OCI-LY3 (cell line): ENCODE measurements at regions not wholly inside any gene's neighbourhood (a gene's known extent, or its start where the extent isn't known, plus 50 kb on each side); places are given as distances from the start of the nearest gene placed in this dataset.

Source experiments
- H2AFZ ChIP-seq: fragments of 200-600, 300-600 bp; shearing (Covaris generic); 2 replicates; pipeline ENCODE4 v1.6.0; 2014; ENCODE audit warnings: antibody characterized with exemption, low read depth, low read length
- H3K27ac ChIP-seq: fragments of 200-600, 300-600 bp; sonication (generic); 2 replicates; pipeline ENCODE4 v1.5.1; 2014; ENCODE audit warnings: mild to moderate bottlenecking, low read length, moderate library complexity, mixed read lengths
- H3K27me3 ChIP-seq: fragments of 200-600, 300-600 bp; sonication (generic); 2 replicates; pipeline ENCODE4 v1.6.1; 2014; ENCODE audit warnings: low read depth, low read length, mixed read lengths
- H3K36me3 ChIP-seq: fragments of 200-600, 300-600 bp; sonication (generic); replicated peaks from 2 replicates; pipeline ENCODE3; 2014; ENCODE audit warnings: low read depth, low read length, mixed read lengths
- H3K4me1 ChIP-seq: fragments of 300-600, 200-600 bp; sonication (generic); 2 replicates; pipeline ENCODE4 v1.6.1; 2014; ENCODE audit warnings: low read length, mixed read lengths
- H3K4me2 ChIP-seq: fragments of 200-600, 300-600 bp; sonication (generic); 2 replicates; pipeline ENCODE4 v1.6.1; 2014; ENCODE audit warnings: low read length, mixed read lengths
- H3K4me3 ChIP-seq: fragments of 300-600, 200-600 bp; sonication (generic); 2 replicates; pipeline ENCODE4 v1.5.1; 2014; ENCODE audit warnings: antibody characterized with exemption, mild to moderate bottlenecking, low read length, moderate library complexity
- H3K79me2 ChIP-seq: fragments of 300-600, 200-600 bp; shearing (Covaris generic); 2 replicates; pipeline ENCODE4 v1.6.1; 2014; ENCODE audit warnings: mild to moderate bottlenecking, low read length, mixed read lengths
- H3K9ac ChIP-seq: fragments of 300-600, 200-600 bp; shearing (Covaris generic); 2 replicates; pipeline ENCODE4 v1.6.0; 2014; ENCODE audit warnings: mild to moderate bottlenecking, low read length, moderate library complexity
- H3K9me3 ChIP-seq: fragments of 200-600, 300-600 bp; shearing (Covaris generic); 2 replicates; pipeline ENCODE4 v1.6.1; 2014; ENCODE audit warnings: low read length, mixed read lengths; ENCODE audit not compliant: insufficient read depth
- H4K20me1 ChIP-seq: fragments of 200-600, 300-600 bp; sonication (generic); 2 replicates; pipeline ENCODE4 v1.6.1; 2016; ENCODE audit warnings: low read length, mixed read lengths; ENCODE audit not compliant: insufficient read depth
- CTCF ChIP-seq: fragments of 200-600, 300-600 bp; sonication (generic); IDR thresholded peaks from 2 replicates; pipeline ENCODE4 v1.5.1; 2014; ENCODE audit warnings: antibody characterized with exemption, low read length, low read depth
- EZH2phosphoT487 ChIP-seq: fragments of 200-600 bp; shearing (Covaris generic); IDR thresholded peaks from 2 replicates; pipeline ENCODE4 v1.6.1; 2018; ENCODE audit warnings: antibody characterized with exemption, mixed run types, low read depth

DNA sequence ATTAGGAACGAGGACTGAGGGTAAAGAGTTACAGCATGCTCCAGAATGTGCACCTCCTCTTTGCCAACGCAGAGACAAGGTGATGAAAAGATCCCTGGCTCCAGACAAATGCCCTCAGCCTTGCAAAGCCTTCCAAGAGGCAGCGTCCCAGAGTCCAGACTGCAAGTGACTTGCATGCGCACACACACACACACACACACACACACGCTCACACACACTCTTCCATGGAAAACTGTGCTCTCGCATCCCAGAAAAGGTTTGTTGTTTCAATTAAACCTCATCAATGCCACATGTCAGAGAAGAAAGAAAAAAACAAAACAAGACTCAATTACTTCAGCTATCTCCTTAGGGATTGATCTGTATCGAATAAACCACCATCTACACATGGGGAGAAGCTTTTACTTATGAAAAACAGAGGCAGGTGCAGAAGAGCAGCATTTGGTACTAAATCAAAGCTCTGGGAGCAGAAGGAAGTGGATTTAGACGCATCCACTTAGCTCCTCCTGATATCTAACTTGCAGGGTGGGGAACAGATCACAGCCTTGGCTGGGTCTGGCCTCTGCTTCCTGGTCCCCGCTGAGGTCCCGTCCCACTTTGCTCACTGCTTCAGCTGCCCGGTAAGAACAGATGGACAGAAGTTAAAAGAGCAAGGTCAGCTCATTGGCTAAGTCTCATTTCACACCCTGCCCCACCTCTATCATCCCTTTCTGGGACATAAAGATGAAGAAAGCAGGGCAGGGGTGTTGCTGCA is 249.8 kb upstream of the BLID start:
- Histone ChIP-seq H3K4me2 (no peak overlapping the region), H4K20me1 (no peaks in the 10 kb centered on the region), H2AFZ (peak overlapping the region; percentile 26; the same call in 1 of the 2 replicates), H3K36me3 (no peaks in the 10 kb centered on the region), H3K9me3 (no peaks in the 10 kb centered on the region), H3K9ac (no peak overlapping the region), H3K4me1 (no peaks in the 10 kb centered on the region), H3K4me3 (no peak overlapping the region), H3K27me3 (peaks cover 27% of the 10 kb centered on the region), H3K79me2 (no peaks in the 10 kb centered on the region), H3K27ac (no peak overlapping the region)
- TF ChIP-seq CTCF (no peak), EZH2phosphoT487 (no peak)

DNA sequence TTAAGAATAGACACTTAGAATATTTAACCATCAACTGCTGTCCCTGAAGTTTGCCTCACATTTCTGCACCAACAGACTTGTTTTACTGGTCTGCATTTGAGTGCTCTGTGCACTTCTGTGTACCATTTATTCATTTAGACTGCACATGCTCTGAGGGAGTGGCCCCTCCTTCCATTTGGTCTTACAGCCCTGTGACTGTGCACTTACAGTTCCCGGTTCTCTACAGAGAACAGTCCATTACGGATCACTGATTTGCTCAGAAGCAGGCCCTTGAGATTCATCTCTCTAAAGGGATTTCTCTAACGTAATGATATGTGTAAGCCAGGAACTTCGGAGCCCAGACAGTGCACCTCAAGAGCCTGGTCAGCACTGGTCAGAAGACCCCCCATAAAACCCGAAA is 247.3 kb upstream of the BLID start:
- H4K20me1 ChIP-seq, result no peaks in the 10 kb centered on the region
- H3K27me3 ChIP-seq, result peaks cover 25% of the 10 kb centered on the region
- no peaks in the 10 kb centered on the region for H3K79me2 ChIP-seq
- H3K9ac ChIP-seq, result no peak overlapping the region
- no peak overlapping the region for H3K27ac ChIP-seq
- H3K9me3 ChIP-seq, result no peaks in the 10 kb centered on the region
- no peaks in the 10 kb centered on the region for H3K36me3 ChIP-seq
- H3K4me2 ChIP-seq, result no peak overlapping the region
- H3K4me1 ChIP-seq, result no peaks in the 10 kb centered on the region
- TF ChIP-seq CTCF (no peak), EZH2phosphoT487 (no peak)
- H3K4me3 ChIP-seq, result no peak overlapping the region
- no peak overlapping the region for H2AFZ ChIP-seq

GRCh38 chr11:122362381-122362780 is 246.4 kb upstream of the BLID start:
- Histone ChIP-seq H3K27ac (no peak overlapping the region), H3K9ac (no peak overlapping the region), H2AFZ (no peak overlapping the region), H3K4me2 (no peak overlapping the region), H3K79me2 (no peaks in the 10 kb centered on the region), H3K36me3 (no peaks in the 10 kb centered on the region), H3K4me3 (no peak overlapping the region), H4K20me1 (no peaks in the 10 kb centered on the region), H3K9me3 (no peaks in the 10 kb centered on the region), H3K4me1 (no peaks in the 10 kb centered on the region), H3K27me3 (peaks cover 21% of the 10 kb centered on the region)
- no peak for TF ChIP-seq EZH2phosphoT487
- TF ChIP-seq CTCF, result no peak

DNA sequence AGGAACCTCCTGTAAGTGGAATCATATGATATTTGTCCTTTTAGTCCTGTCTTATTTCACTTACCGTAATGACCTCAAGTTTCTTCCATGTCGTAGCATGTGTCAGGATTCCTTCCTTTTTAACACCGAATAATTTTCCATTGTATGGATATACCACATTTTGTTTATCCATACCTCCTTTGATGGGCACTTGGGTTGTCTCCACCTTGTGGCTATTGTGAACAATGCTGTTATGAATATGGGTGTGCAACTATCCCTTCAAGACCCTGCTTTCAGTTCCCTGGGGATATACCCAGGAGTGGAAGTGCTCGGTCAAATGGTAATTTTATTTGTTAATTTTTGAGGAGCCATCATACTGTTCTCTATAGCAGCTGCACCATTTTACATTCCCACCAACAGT is 244.9 kb upstream of the BLID start:
- H3K36me3 ChIP-seq, result no peaks in the 10 kb centered on the region
- no peak overlapping the region for H3K9ac ChIP-seq
- H3K4me2 ChIP-seq, result no peak overlapping the region
- no peak overlapping the region for H3K27ac ChIP-seq
- no peak overlapping the region for H3K4me3 ChIP-seq
- no peak for TF ChIP-seq EZH2phosphoT487
- TF ChIP-seq CTCF, result peak; percentile 43
- peaks cover 10% of the 10 kb centered on the region for H3K27me3 ChIP-seq
- H3K9me3 ChIP-seq, result no peaks in the 10 kb centered on the region
- no peaks in the 10 kb centered on the region for H3K79me2 ChIP-seq
- no peaks in the 10 kb centered on the region for H4K20me1 ChIP-seq
- H2AFZ ChIP-seq, result no peak overlapping the region
- no peaks in the 10 kb centered on the region for H3K4me1 ChIP-seq
